Thyroid gland (tissue), 4 donors: ENCODE measurements at regions not wholly inside any gene's neighbourhood (a gene's known extent, or its start where the extent isn't known, plus 50 kb on each side); places are given as distances from the start of the nearest gene placed in this dataset.

ENCODE experiments used
- DNase-seq, 2 donors: peaks; one replicate each; pipeline ENCODE4 v3.0.0-alpha.2; 2019
- H3K27ac ChIP-seq, 3 donors: fragments of 200-600 bp; sonication (generic); 1 replicate in 2 of 3; 2 replicates in 1 of 3; pipeline ENCODE4 v1.5.1; 2016 to 2019; ENCODE audit warnings: mild to moderate bottlenecking in 1 of 3, moderate library complexity in 1 of 3
- H3K27me3 ChIP-seq: fragments of 200-600 bp; sonication (generic); one replicate; pipeline ENCODE4 v1.5.1; 2019
- H3K36me3 ChIP-seq, 2 donors: fragments of 200-600 bp; sonication (generic); one replicate each; pipeline ENCODE4 v1.5.1; 2016 to 2019
- H3K4me1 ChIP-seq, 2 donors: fragments of 200-600 bp; sonication (generic); one replicate each; pipeline ENCODE4 v1.5.1; 2017 to 2019
- H3K4me3 ChIP-seq, 3 donors: fragments of 200-600 bp; sonication (generic); replicated peaks in 1 of 3; 1 replicate in 2 of 3; 2 replicates in 1 of 3; pipeline ENCODE4 v1.5.1; 2016; ENCODE audit warnings: mild to moderate bottlenecking in 1 of 3
- H3K9me3 ChIP-seq: fragments of 200-600 bp; sonication (generic); one replicate; pipeline ENCODE4 v1.5.1; 2017
- CTCF ChIP-seq, 6 experiments: fragments of 200-600 bp in 3 of 6; fragments of 450-650 bp in 3 of 6; sonication (generic) in 3 of 6; IDR thresholded peaks; one replicate each; pipeline ENCODE4 v1.5.1; 2016 to 2019; ENCODE audit warnings: antibody characterized with exemption in 6 of 6, mild to moderate bottlenecking in 2 of 6, inconsistent platforms in 1 of 6, moderate library complexity in 1 of 6
- POLR2A ChIP-seq, 2 donors: fragments of 450-650 bp; IDR thresholded peaks; one replicate each; pipeline ENCODE4 v1.6.1; 2017; ENCODE audit warnings: antibody characterized with exemption in 2 of 2, mild to moderate bottlenecking in 2 of 2, moderate library complexity in 1 of 2
- WGBS, 2 donors: methylation state at CpG; one replicate each; pipeline ENCODE4 v1.1.5; 2017; 5-methylcytosine and 5-hydroxymethylcytosine counted together
- intact Hi-C: fragments of 100-400 bp; cut with DNase I; formaldehyde crosslinking; loops from one replicate; pipeline ENCODE4 v1.15.1; 2023

GRCh38 chr6:7672066-7673062, 53.5 kb upstream of the BMP6 start:
- H3K9me3 ChIP-seq = no peaks in the 10 kb centered on the region
- peaks cover 20% of the 10 kb centered on the region in 2 donors for H3K4me1 ChIP-seq
- H3K27ac ChIP-seq = no peak overlapping the region
- H3K27me3 ChIP-seq = no peaks in the 10 kb centered on the region
- no peak overlapping the region for H3K4me3 ChIP-seq
- H3K36me3 ChIP-seq = no peaks in the 10 kb centered on the region
- WGBS, 2 donors = 82 to 86% methylated on average over 19 to 20 of the region's 20 CpGs
- no peak for TF ChIP-seq CTCF (IDR thresholded peaks at IDR 0.05)
- TF ChIP-seq POLR2A (IDR thresholded peaks at IDR 0.05) = no peak
- no peak for DNase-seq
- intact Hi-C loops = no loop called here

- peak; percentile 55 to 63 for DNase-seq
- no peaks in the 10 kb centered on the region for H3K36me3 ChIP-seq
- H3K4me3 ChIP-seq = no peak overlapping the region
- whole genome bisulfite sequencing, 2 donors = 37 to 49% methylated on average over 12 to 16 of the region's 16 CpGs
- H3K9me3 ChIP-seq = no peaks in the 10 kb centered on the region
- peaks cover 20% of the 10 kb centered on the region in 2 donors for H3K4me1 ChIP-seq
- H3K27ac ChIP-seq = no peak overlapping the region
- TF ChIP-seq POLR2A (IDR thresholded peaks at IDR 0.05) (no peak), CTCF (IDR thresholded peaks at IDR 0.05) (no peak)
- intact Hi-C loops = no loop called here
- no peaks in the 10 kb centered on the region for H3K27me3 ChIP-seq
These were observed 52.8 kb upstream of the BMP6 start for GRCh38 chr6:7673063-7673536.

GRCh38 chr6:7674291-7674690, 51.6 kb upstream of the BMP6 start:
- H3K9me3 ChIP-seq = no peaks in the 10 kb centered on the region
- no peak for TF ChIP-seq CTCF (IDR thresholded peaks at IDR 0.05)
- TF ChIP-seq POLR2A (IDR thresholded peaks at IDR 0.05) = peak in 1 of 2 donors; percentile 43
- H3K36me3 ChIP-seq = no peaks in the 10 kb centered on the region
- WGBS, 2 donors = 31 to 33% methylated on average over 6 of the region's 6 CpGs
- intact Hi-C loops = no loop called here
- H3K4me3 ChIP-seq = no peak overlapping the region
- H3K27me3 ChIP-seq = no peaks in the 10 kb centered on the region
- peaks cover 20% of the 10 kb centered on the region in 2 donors for H3K4me1 ChIP-seq
- peak overlapping the region; percentile 42 to 75 (median 69) for H3K27ac ChIP-seq
- peak; percentile 92 to 94 for DNase-seq

- 69 to 75% methylated on average over 10 of the region's 10 CpGs for WGBS, 2 donors
- Histone ChIP-seq H3K36me3 (no peaks in the 10 kb centered on the region), H3K4me3 (no peak overlapping the region), H3K27me3 (no peaks in the 10 kb centered on the region), H3K27ac (no peak overlapping the region), H3K4me1 (peaks cover 20% of the 10 kb centered on the region in 2 donors), H3K9me3 (no peaks in the 10 kb centered on the region)
- TF ChIP-seq CTCF (IDR thresholded peaks at IDR 0.05) (no peak), POLR2A (IDR thresholded peaks at IDR 0.05) (no peak)
- intact Hi-C loops = no loop called here
- DNase-seq = no peak
These were observed 50.5 kb upstream of the BMP6 start for GRCh38 chr6:7675353-7675945.
